Prostate gland (tissue), 2 donors: ENCODE measurements at regions not wholly inside any gene's neighbourhood (a gene's known extent, or its start where the extent isn't known, plus 50 kb on each side); places are given as distances from the start of the nearest gene placed in this dataset.

Experiments used
- CTCF ChIP-seq, 4 experiments: fragments of 200-600 bp in 2 of 4; fragments of 450-650 bp in 2 of 4; sonication (generic) in 2 of 4; IDR thresholded peaks; 1 replicate in 3 of 4; 2 replicates in 1 of 4; pipeline ENCODE4 v1.5.1; 2016 to 2019; ENCODE audit warnings: antibody characterized with exemption in 4 of 4, mild to moderate bottlenecking in 2 of 4, moderate library complexity in 2 of 4
- POLR2A ChIP-seq: fragments of 450-650 bp; IDR thresholded peaks from one replicate; pipeline ENCODE4 v1.6.1; 2016; ENCODE audit warnings: antibody characterized with exemption, mild to moderate bottlenecking
- POLR2AphosphoS5 ChIP-seq: sonication (generic); formaldehyde crosslinking; IDR thresholded peaks from one replicate; pipeline ENCODE4 v1.6.1; 2017; ENCODE audit warnings: antibody characterized with exemption

DNA sequence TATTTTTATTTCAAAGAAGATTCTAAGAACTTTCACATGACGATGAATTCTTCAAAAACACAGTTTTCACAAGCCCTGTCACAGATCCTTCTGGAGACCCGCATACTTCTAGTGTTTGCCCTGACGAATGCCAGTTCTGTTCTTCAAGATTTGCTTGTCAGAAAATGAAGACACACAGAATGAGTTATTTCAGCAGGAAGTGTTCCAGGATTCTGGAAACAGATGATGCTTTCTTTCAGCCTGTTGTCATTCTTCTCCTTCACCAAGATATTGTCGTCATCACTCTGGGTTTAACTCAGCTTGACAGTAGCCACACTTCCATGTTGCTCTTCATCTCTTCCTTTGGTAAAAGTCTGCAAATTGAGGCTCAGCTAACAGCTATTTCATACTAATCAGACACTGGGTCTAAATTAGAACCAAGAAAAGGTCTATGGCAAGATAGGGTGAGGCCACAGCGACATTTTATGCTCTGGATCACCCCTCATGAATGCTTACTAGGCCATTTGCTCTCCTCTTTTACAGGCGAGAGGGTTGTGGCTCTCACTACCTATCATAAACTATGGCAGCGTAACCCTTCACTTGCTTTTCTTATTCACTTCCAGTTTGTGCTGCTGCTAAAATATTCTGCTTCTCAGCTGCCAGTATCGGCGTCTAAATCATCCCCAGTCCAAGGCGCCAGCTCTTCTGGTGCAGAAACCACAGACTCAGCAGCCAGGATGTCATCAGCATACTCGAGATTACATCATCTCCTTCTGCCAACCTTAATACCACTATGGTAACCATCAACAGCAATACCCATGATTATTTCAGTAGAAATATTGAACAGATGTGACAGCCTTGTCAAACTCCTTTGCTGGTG, 159.6 kb upstream of the TBCA start:
- TF ChIP-seq CTCF (IDR thresholded peaks at IDR 0.05) (no peak), POLR2AphosphoS5 (no peak), POLR2A (no peak)
